ENCODE measurements at regions not wholly inside any gene's neighbourhood (a gene's known extent, or its start where the extent isn't known, plus 50 kb on each side); places are given as distances from the start of the nearest gene placed in this dataset.

DNA sequence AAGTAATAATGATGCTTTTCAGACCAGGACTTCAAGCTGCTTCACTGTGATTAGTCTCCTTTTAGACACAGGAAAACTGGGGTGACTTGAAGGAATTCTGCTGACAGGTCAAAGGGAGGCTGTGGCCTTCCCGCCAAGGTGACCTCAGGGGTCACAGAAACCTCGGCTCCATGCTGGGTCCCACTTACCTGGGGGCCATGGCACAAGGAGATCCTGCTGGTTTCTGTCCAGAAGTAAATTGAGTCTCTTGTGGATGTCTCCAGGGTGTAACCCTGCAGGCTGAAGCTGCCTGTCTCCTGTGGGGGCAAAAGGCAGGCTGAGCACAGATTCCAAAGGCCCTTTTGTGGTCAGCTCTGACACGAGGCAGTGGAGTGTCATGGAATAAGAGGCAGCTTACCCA is 138.7 kb upstream of the MED13L start:
- ChIA-PET CTCF (no interaction called here), POLR2A (no interaction called here)
- H3K4me1 ChIP-seq (ENCODE audit: insufficient read depth, low read length): no peaks in the 10 kb centered on the region
- Mint-ChIP-seq H3K27me3 (no peaks in the 10 kb centered on the region), H3K27ac (no peak overlapping the region), H3K36me3 (ENCODE audit: low read depth) (no peaks in the 10 kb centered on the region), H3K9me3 (no peaks in the 10 kb centered on the region), H3K4me3 (no peak overlapping the region), H3K4me1 (ENCODE audit: low read depth) (no peaks in the 10 kb centered on the region)
- ATAC-seq (ENCODE audit: poor library complexity): no peak
- DNase-seq: no peak
- no peak overlapping the region for H3K27ac ChIP-seq (ENCODE audit: low read depth in 1 of 2, low read length in 2 of 2)
- TF ChIP-seq, protein P1, sequence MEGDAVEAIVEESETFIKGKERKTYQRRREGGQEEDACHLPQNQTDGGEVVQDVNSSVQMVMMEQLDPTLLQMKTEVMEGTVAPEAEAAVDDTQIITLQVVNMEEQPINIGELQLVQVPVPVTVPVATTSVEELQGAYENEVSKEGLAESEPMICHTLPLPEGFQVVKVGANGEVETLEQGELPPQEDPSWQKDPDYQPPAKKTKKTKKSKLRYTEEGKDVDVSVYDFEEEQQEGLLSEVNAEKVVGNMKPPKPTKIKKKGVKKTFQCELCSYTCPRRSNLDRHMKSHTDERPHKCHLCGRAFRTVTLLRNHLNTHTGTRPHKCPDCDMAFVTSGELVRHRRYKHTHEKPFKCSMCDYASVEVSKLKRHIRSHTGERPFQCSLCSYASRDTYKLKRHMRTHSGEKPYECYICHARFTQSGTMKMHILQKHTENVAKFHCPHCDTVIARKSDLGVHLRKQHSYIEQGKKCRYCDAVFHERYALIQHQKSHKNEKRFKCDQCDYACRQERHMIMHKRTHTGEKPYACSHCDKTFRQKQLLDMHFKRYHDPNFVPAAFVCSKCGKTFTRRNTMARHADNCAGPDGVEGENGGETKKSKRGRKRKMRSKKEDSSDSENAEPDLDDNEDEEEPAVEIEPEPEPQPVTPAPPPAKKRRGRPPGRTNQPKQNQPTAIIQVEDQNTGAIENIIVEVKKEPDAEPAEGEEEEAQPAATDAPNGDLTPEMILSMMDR (IDR thresholded peaks at IDR 0.05): no peak
- H3K9me3 ChIP-seq (ENCODE audit: control insufficient read depth in 1 of 2, insufficient read depth in 1 of 2, low read length in 2 of 2): no peaks in the 10 kb centered on the region
- no peaks in the 10 kb centered on the region for H3K27me3 ChIP-seq (ENCODE audit: control insufficient read depth in 1 of 2, insufficient read depth in 2 of 2, low read length in 2 of 2)
- H3K36me3 ChIP-seq (ENCODE audit: insufficient read depth, low read length): no peaks in the 10 kb centered on the region
- intact Hi-C loops (cut with DNase I, micrococcal nuclease): no loop called here
- H3K4me3 ChIP-seq (ENCODE audit: low read length): no peak overlapping the region

DNA sequence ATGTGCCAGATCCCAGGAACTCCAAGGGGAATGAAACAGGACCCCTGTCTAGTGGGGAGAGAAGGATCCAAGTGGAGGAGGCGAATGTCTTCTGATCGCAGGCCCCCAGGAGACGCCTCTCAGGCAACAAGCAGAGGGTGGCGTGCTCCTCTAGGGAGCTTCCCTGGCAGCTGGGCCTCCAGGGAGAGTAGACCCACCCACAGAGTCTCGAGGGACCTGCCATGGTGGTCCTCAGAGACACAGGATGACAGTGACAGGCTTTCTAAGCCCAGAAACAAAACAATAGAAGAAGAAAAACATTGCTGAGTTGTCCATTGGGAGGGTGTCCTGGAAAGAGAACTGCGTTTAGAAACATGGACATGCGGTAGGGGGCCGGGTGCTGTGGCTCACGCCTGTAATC is 140.6 kb upstream of the MAP1LC3B2 start:
- no peaks in the 10 kb centered on the region for H3K4me1 Mint-ChIP-seq (ENCODE audit: low read depth)
- no peaks in the 10 kb centered on the region for H3K4me1 ChIP-seq (ENCODE audit: insufficient read depth, low read length)
- DNase-seq (no peak), ATAC-seq (ENCODE audit: poor library complexity) (no peak)
- H3K27ac Mint-ChIP-seq: no peak overlapping the region
- no peaks in the 10 kb centered on the region for H3K27me3 Mint-ChIP-seq
- CTCF ChIA-PET: no interaction called here
- H3K36me3 Mint-ChIP-seq (ENCODE audit: low read depth): no peaks in the 10 kb centered on the region
- H3K27ac ChIP-seq (ENCODE audit: low read depth in 1 of 2, low read length in 2 of 2): no peak overlapping the region
- POLR2A ChIA-PET: no interaction called here
- H3K4me3 ChIP-seq (ENCODE audit: low read length): no peak overlapping the region
- H3K4me3 Mint-ChIP-seq: no peak overlapping the region
- no peaks in the 10 kb centered on the region for H3K36me3 ChIP-seq (ENCODE audit: insufficient read depth, low read length)
- no peaks in the 10 kb centered on the region for H3K9me3 Mint-ChIP-seq
- no peaks in the 10 kb centered on the region for H3K9me3 ChIP-seq (ENCODE audit: control insufficient read depth in 1 of 2, insufficient read depth in 1 of 2, low read length in 2 of 2)
- intact Hi-C loops (cut with DNase I, micrococcal nuclease): no loop called here
- TF ChIP-seq, protein P1 (IDR thresholded peaks at IDR 0.05): no peak
- no peaks in the 10 kb centered on the region for H3K27me3 ChIP-seq (ENCODE audit: control insufficient read depth in 1 of 2, insufficient read depth in 2 of 2, low read length in 2 of 2)

DNA sequence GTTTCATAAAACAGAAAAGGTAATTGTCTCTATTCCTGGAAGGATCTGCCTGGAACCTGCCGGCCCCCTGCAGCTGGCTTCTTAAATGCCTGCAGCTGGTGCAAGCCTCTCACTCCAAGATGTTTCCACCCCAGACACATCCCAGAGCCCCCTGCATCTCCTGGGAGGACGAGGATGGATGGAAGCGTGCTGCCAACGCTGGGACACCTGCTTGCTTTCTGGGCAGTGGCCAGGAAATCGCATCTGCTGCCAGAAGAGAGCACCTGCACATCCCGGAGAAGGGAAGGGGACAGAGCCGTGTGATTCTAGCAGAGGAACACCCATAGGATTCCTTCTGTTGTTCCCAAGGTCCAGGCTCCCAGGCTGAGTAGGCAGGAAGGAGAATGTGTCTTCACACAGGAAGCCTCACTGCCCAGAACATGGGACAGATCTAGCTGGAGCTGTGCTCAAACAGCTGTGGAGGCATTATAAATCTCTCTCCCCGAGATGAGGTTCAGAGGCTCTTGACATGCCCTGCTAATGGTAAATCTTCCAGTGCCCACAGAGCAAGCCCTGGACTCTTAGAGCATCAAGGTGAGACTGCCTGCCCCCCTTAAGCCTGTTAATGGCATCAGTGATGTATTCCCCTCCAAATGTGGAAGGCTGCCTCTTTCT is 138.8 kb upstream of the MAP1LC3B2 start:
- TF ChIP-seq, protein P1 (IDR thresholded peaks at IDR 0.05): no peak
- H3K27ac Mint-ChIP-seq: no peak overlapping the region
- no peaks in the 10 kb centered on the region for H3K36me3 Mint-ChIP-seq (ENCODE audit: low read depth)
- no peaks in the 10 kb centered on the region for H3K9me3 Mint-ChIP-seq
- intact Hi-C loops (cut with DNase I, micrococcal nuclease): no loop called here
- Histone ChIP-seq H3K36me3 (ENCODE audit: insufficient read depth, low read length) (no peaks in the 10 kb centered on the region), H3K4me1 (ENCODE audit: insufficient read depth, low read length) (no peaks in the 10 kb centered on the region), H3K27me3 (ENCODE audit: control insufficient read depth in 1 of 2, insufficient read depth in 2 of 2, low read length in 2 of 2) (no peaks in the 10 kb centered on the region), H3K9me3 (ENCODE audit: control insufficient read depth in 1 of 2, insufficient read depth in 1 of 2, low read length in 2 of 2) (no peaks in the 10 kb centered on the region), H3K4me3 (ENCODE audit: low read length) (no peak overlapping the region), H3K27ac (ENCODE audit: low read depth in 1 of 2, low read length in 2 of 2) (no peak overlapping the region)
- no peak for ATAC-seq (ENCODE audit: poor library complexity)
- DNase-seq: no peak
- no peaks in the 10 kb centered on the region for H3K4me1 Mint-ChIP-seq (ENCODE audit: low read depth)
- CTCF ChIA-PET: no interaction called here
- no peaks in the 10 kb centered on the region for H3K27me3 Mint-ChIP-seq
- no peak overlapping the region for H3K4me3 Mint-ChIP-seq
- POLR2A ChIA-PET: no interaction called here
